GM23338 (cell line): ENCODE measurements at regions not wholly inside any gene's neighbourhood (a gene's known extent, or its start where the extent isn't known, plus 50 kb on each side); places are given as distances from the start of the nearest gene placed in this dataset.

Experiments used
- ATAC-seq: fragments of 200-7000 bp; cut with Tn5 transposase; 3 replicates; pipeline ENCODE4 v1.9.1; 2020
- DNase-seq: peaks from one replicate; pipeline ENCODE4 v3.0.0-alpha.2; 2015; ENCODE audit warnings: low spot score
- H2AFZ ChIP-seq: fragments of 200-600 bp; sonication (generic); 2 replicates; pipeline ENCODE4 v1.8.0; 2016; ENCODE audit warnings: antibody characterized with exemption, mild to moderate bottlenecking, moderate library complexity
- H3F3A ChIP-seq: fragments of 200-600 bp; sonication (generic); replicated peaks from 2 replicates; pipeline ENCODE4 v1.8.0; 2017; ENCODE audit warnings: antibody characterized with exemption, mixed run types, low read depth
- H3K27ac ChIP-seq: fragments of 200-600 bp; sonication (generic); 2 replicates; pipeline ENCODE4 v1.6.1; 2016; ENCODE audit warnings: low read depth
- H3K27me3 ChIP-seq: fragments of 200-600 bp; sonication (generic); 2 replicates; pipeline ENCODE4 v1.8.0; 2016; ENCODE audit warnings: mild to moderate bottlenecking, mixed run types, moderate library complexity; ENCODE audit not compliant: insufficient read depth
- H3K36me3 ChIP-seq: fragments of 200-600 bp; sonication (generic); 2 replicates; pipeline ENCODE4 v1.8.0; 2016; ENCODE audit warnings: mild to moderate bottlenecking; ENCODE audit not compliant: insufficient read depth
- H3K4me1 ChIP-seq: fragments of 200-600 bp; sonication (generic); 2 replicates; pipeline ENCODE4 v1.8.0; 2016; ENCODE audit warnings: mild to moderate bottlenecking, moderate library complexity; ENCODE audit not compliant: insufficient read depth
- H3K4me2 ChIP-seq: fragments of 200-600 bp; sonication (generic); 2 replicates; pipeline ENCODE4 v1.7.1; 2017; ENCODE audit warnings: mixed run types
- H3K4me3 ChIP-seq: fragments of 200-600 bp; sonication (generic); 2 replicates; pipeline ENCODE4 v1.6.1; 2016; ENCODE audit warnings: mixed run types
- H3K79me2 ChIP-seq: fragments of 200-600 bp; sonication (generic); replicated peaks from 2 replicates; pipeline ENCODE4 v1.8.0; 2017; ENCODE audit warnings: mild to moderate bottlenecking; ENCODE audit not compliant: insufficient read depth
- H3K9me2 ChIP-seq: fragments of 200-600 bp; sonication (generic); 2 replicates; pipeline ENCODE4 v1.8.0; 2017; ENCODE audit not compliant: insufficient read depth
- H4K20me1 ChIP-seq: fragments of 200-600 bp; sonication (generic); replicated peaks from 2 replicates; pipeline ENCODE4 v1.8.0; 2017; ENCODE audit warnings: mild to moderate bottlenecking; ENCODE audit not compliant: insufficient read depth
- H3K27ac Mint-ChIP-seq: 2 replicates; pipeline ENCODE4 v1.8.0; 2020; ENCODE audit warnings: inconsistent platforms, mild to moderate bottlenecking, moderate library complexity, mixed read lengths
- H3K27me3 Mint-ChIP-seq: 3 replicates; pipeline ENCODE4 v1.8.0; 2022; ENCODE audit warnings: low read depth, mild to moderate bottlenecking, moderate library complexity, mixed read lengths, inconsistent platforms; ENCODE audit not compliant: insufficient read depth, poor library complexity
- H3K36me3 Mint-ChIP-seq: 3 replicates; pipeline ENCODE4 v1.8.0; 2021; ENCODE audit warnings: low read depth, mild to moderate bottlenecking, inconsistent platforms, moderate library complexity, mixed read lengths
- H3K4me1 Mint-ChIP-seq: 3 replicates; pipeline ENCODE4 v1.8.0; 2020; ENCODE audit warnings: mild to moderate bottlenecking, inconsistent platforms, mixed read lengths
- H3K4me3 Mint-ChIP-seq: 3 replicates; pipeline ENCODE4 v1.8.0; 2021; ENCODE audit warnings: moderate library complexity, mild to moderate bottlenecking, inconsistent platforms, mixed read lengths
- H3K9me3 Mint-ChIP-seq: 3 replicates; pipeline ENCODE4 v1.8.0; 2020; ENCODE audit warnings: moderate library complexity, mild to moderate bottlenecking, inconsistent platforms, mixed read lengths
- CREB1 ChIP-seq: fragments of 250-450 bp; sonication (Bioruptor Pico); IDR thresholded peaks from 2 replicates; pipeline ENCODE4 v1.5.0; 2020; ENCODE audit warnings: low read depth, mild to moderate bottlenecking, moderate library complexity
- CTCF ChIP-seq, 2 experiments: fragments of 200-600 bp in 1 of 2; sonication (generic) in 1 of 2; conservative IDR thresholded peaks; 2 replicates each; pipeline versions ENCODE4 v1.5.1 to v1.6.1; 2016 to 2017; ENCODE audit warnings: antibody characterized with exemption in 2 of 2, low read depth in 2 of 2, mild to moderate bottlenecking in 2 of 2, moderate library complexity in 1 of 2
- EZH2phosphoT487 ChIP-seq: fragments of 200-600 bp; sonication (generic); IDR thresholded peaks from one replicate; pipeline ENCODE4 v1.8.1; 2018; ENCODE audit warnings: antibody characterized with exemption; ENCODE audit not compliant: unreplicated experiment
- JUNB ChIP-seq: IDR thresholded peaks from one replicate; pipeline ENCODE4 v1.6.1; 2016; ENCODE audit warnings: antibody characterized with exemption; ENCODE audit not compliant: unreplicated experiment
- NANOG ChIP-seq: IDR thresholded peaks from 2 replicates; pipeline ENCODE4 v1.6.1; 2016; ENCODE audit warnings: antibody characterized with exemption, borderline replicate concordance
- POLR2AphosphoS5 ChIP-seq: IDR thresholded peaks from 2 replicates; pipeline ENCODE4 v1.6.1; 2016; ENCODE audit warnings: antibody characterized with exemption, low read depth
- REST ChIP-seq: IDR thresholded peaks from one replicate; pipeline ENCODE4 v1.6.1; 2018; ENCODE audit warnings: antibody characterized with exemption; ENCODE audit not compliant: unreplicated experiment
- ZNF331 ChIP-seq: fragments of 250-450 bp; sonication (Bioruptor Pico); IDR thresholded peaks from 2 replicates; pipeline ENCODE4 v1.5.0; 2020; ENCODE audit warnings: low read depth, mild to moderate bottlenecking, moderate library complexity

- H3K4me3 Mint-ChIP-seq, result no peak overlapping the region
- Histone ChIP-seq H3K4me2 (0 out of 2 replicates have a peak overlapping the region, but pooled peaks have one; percentile 4), H3K4me3 (no peak overlapping the region), H4K20me1 (no peaks in the 10 kb centered on the region), H3K79me2 (no peaks in the 10 kb centered on the region), H2AFZ (peak overlapping the region; percentile 72; the same call in 1 of the 2 replicates), H3K36me3 (no peaks in the 10 kb centered on the region), H3K27ac (peak overlapping the region; percentile 82), H3K27me3 (no peaks in the 10 kb centered on the region), H3F3A (no peaks in the 10 kb centered on the region), H3K9me2 (no peaks in the 10 kb centered on the region), H3K4me1 (peaks cover 4% of the 10 kb centered on the region; the same call in 1 of the 2 replicates)
- DNase-seq (no peak), ATAC-seq (no peak)
- peaks cover 5% of the 10 kb centered on the region for H3K27me3 Mint-ChIP-seq
- H3K9me3 Mint-ChIP-seq, result peaks cover 4% of the 10 kb centered on the region; the same call in 1 of the 3 replicates
- peaks cover 10% of the 10 kb centered on the region; the same call in 2 of the 3 replicates for H3K4me1 Mint-ChIP-seq
- TF ChIP-seq CTCF (conservative IDR thresholded peaks at IDR 0.05; ENCODE audit: low read depth in 2 of 2) (no peak), REST (no peak), ZNF331 (CRISPR knock-in tag) (no peak), POLR2AphosphoS5 (no peak), NANOG (no peak), CREB1 (CRISPR knock-in tag) (no peak), EZH2phosphoT487 (no peak)
- peak overlapping the region; percentile 88 for H3K27ac Mint-ChIP-seq
- no peaks in the 10 kb centered on the region for H3K36me3 Mint-ChIP-seq
Measured at GRCh38 chr7:92917230-92917629, 80.9 kb upstream of the CDK6 start.

- no peak overlapping the region for H3K4me3 Mint-ChIP-seq
Measured at GRCh38 chr7:92916770-92917224, 80.4 kb upstream of the CDK6 start.

More at GRCh38 chr7:92916770-92917224, 80.4 kb upstream of the CDK6 start:
- peak overlapping the region; percentile 88 for H3K27ac Mint-ChIP-seq
- Histone ChIP-seq H3K79me2 (no peaks in the 10 kb centered on the region), H3K4me1 (peaks cover 4% of the 10 kb centered on the region; the same call in 1 of the 2 replicates), H3K9me2 (no peaks in the 10 kb centered on the region), H3K27ac (peak overlapping the region; percentile 82), H3K36me3 (no peaks in the 10 kb centered on the region), H3K27me3 (no peaks in the 10 kb centered on the region), H3F3A (no peaks in the 10 kb centered on the region), H2AFZ (peak overlapping the region; percentile 72; the same call in 1 of the 2 replicates), H3K4me3 (no peak overlapping the region), H3K4me2 (0 out of 2 replicates have a peak overlapping the region, but pooled peaks have one; percentile 4), H4K20me1 (no peaks in the 10 kb centered on the region)
- H3K36me3 Mint-ChIP-seq, result no peaks in the 10 kb centered on the region
- H3K4me1 Mint-ChIP-seq, result peaks cover 10% of the 10 kb centered on the region; the same call in 2 of the 3 replicates
- TF ChIP-seq EZH2phosphoT487 (no peak), JUNB (no peak), POLR2AphosphoS5 (no peak), ZNF331 (CRISPR knock-in tag) (no peak), REST (no peak)
- peaks cover 4% of the 10 kb centered on the region; the same call in 1 of the 3 replicates for H3K9me3 Mint-ChIP-seq
- DNase-seq (peak; percentile 73), ATAC-seq (peak; percentile 93)
- peaks cover 2% of the 10 kb centered on the region for H3K27me3 Mint-ChIP-seq
